ENCODE measurements at regions not wholly inside any gene's neighbourhood (a gene's known extent, or its start where the extent isn't known, plus 50 kb on each side); places are given as distances from the start of the nearest gene placed in this dataset.

GRCh38 chr18:3350566-3351527 is 88.9 kb downstream of the MYL12B start:
- CTCF ChIA-PET: no interaction called here
- peak overlapping the region; percentile 30 for H2AK9ac ChIP-seq (replicated peaks; ENCODE audit: low read depth, low read length, poor library complexity)
- H4K20me1 ChIP-seq (ENCODE audit: insufficient read depth, low read length): no peaks in the 10 kb centered on the region
- H3K9me1 ChIP-seq (ENCODE audit: insufficient read depth, low read length): no peaks in the 10 kb centered on the region; the same call in 1 of the 2 replicates
- POLR2A ChIA-PET (ENCODE audit: unreplicated experiment): no interaction called here
- no peak overlapping the region for H3K14ac ChIP-seq (replicated peaks; ENCODE audit: low read depth, low read length)
- no peaks in the 10 kb centered on the region for H3K27me3 ChIP-seq (ENCODE audit: control insufficient read depth, insufficient read depth, low read length)
- no peak overlapping the region for H2BK5ac ChIP-seq (ENCODE audit: low read depth, low read length, poor library complexity, severe bottlenecking)
- no peak overlapping the region for H2AFZ ChIP-seq (replicated peaks; ENCODE audit: low read length, poor library complexity)
- no peak overlapping the region for H3K4me2 ChIP-seq (ENCODE audit: low read depth, low read length)
- no peak for ATAC-seq (ENCODE audit: low read depth)
- no peak overlapping the region for H2BK15ac ChIP-seq (ENCODE audit: low read depth, low read length)
- H2AK5ac ChIP-seq (ENCODE audit: low read depth, low read length): no peak overlapping the region
- H3K27ac ChIP-seq (ENCODE audit: insufficient read depth, low read length): no peak overlapping the region
- H3K4me1 ChIP-seq (ENCODE audit: control insufficient read depth, insufficient read depth, low read length): peaks cover 4% of the 10 kb centered on the region
- H3K4me3 ChIP-seq (ENCODE audit: insufficient read depth, low read depth, low read length): no peak overlapping the region
- intact Hi-C loops (cut with micrococcal nuclease): no loop called here
- H4K8ac ChIP-seq (ENCODE audit: low read depth in 2 of 2, low read length in 2 of 2): no peak overlapping the region
- dilution Hi-C loops (cut with HindIII; ENCODE audit: low sequenced_read_pairs, unreplicated experiment): no loop called here
- peak; percentile 23 for DNase-seq
- no peaks in the 10 kb centered on the region for H3K36me3 ChIP-seq (ENCODE audit: control insufficient read depth, insufficient read depth, low read length)
- BruUV-seq (replicated peaks): no TSS peak
- H2BK120ac ChIP-seq (ENCODE audit: low read depth, low read length): no peak overlapping the region
- H3K56ac ChIP-seq (ENCODE audit: extremely low read depth, insufficient read depth, low read length): no peak overlapping the region
- no peak overlapping the region for H2BK20ac ChIP-seq (ENCODE audit: low read depth, low read length)
- WGBS, 2 experiments (ENCODE audit: extremely low coverage in 2 of 2, insufficient read length in 1 of 2): 86% methylated on average over 3 of the region's 11 CpGs; no CpG with 5 or more reads in 1 of the 2 experiments
- H4K91ac ChIP-seq (ENCODE audit: insufficient read depth, low read depth, low read length): no peak overlapping the region
- H3K9me3 ChIP-seq (ENCODE audit: control insufficient read depth, insufficient read depth, low read length): no peaks in the 10 kb centered on the region
- in situ Hi-C loops (cut with MboI; ENCODE audit: low sequenced_read_pairs): no loop called here
- no peak overlapping the region for H3K4ac ChIP-seq (ENCODE audit: low read depth, low read length)
- no peaks in the 10 kb centered on the region for H3K79me1 ChIP-seq (ENCODE audit: low read depth in 1 of 2, low read length in 2 of 2)
- H4K5ac ChIP-seq (ENCODE audit: low read depth, low read length): no peak overlapping the region
- no peak overlapping the region for H3K18ac ChIP-seq (ENCODE audit: low read depth, low read length)
- no peak overlapping the region for H3K9ac ChIP-seq (ENCODE audit: low read depth, low read length)
- H3K23ac ChIP-seq (ENCODE audit: low read depth, low read length): no peak overlapping the region
- TF ChIP-seq RCOR1 (IDR thresholded peaks at IDR 0.05; ENCODE audit: insufficient replicate concordance, low read length) (no peak), RAD21 (IDR thresholded peaks at IDR 0.05; ENCODE audit: low read length) (no peak), CTCF (conservative IDR thresholded peaks at IDR 0.05; ENCODE audit: low read depth, low read length) (no peak), CEBPB (IDR thresholded peaks at IDR 0.05; ENCODE audit: low read depth, low read length) (no peak), FOS (IDR thresholded peaks at IDR 0.05; ENCODE audit: low read depth, low read length) (no peak), SMC3 (IDR thresholded peaks at IDR 0.05; ENCODE audit: low read depth, low read length) (no peak), RFX5 (IDR thresholded peaks at IDR 0.05; ENCODE audit: low read depth, low read length) (no peak), MAZ (IDR thresholded peaks at IDR 0.05; ENCODE audit: borderline replicate concordance, low read depth, low read length) (no peak), MXI1 (IDR thresholded peaks at IDR 0.05; ENCODE audit: borderline replicate concordance, low read depth, low read length) (no peak), MAFK (IDR thresholded peaks at IDR 0.05; ENCODE audit: low read depth, low read length) (no peak), POLR2A (IDR thresholded peaks at IDR 0.05; ENCODE audit: low read depth, low read length) (no peak), NFE2L2 (IDR thresholded peaks at IDR 0.05; ENCODE audit: low read depth, low read length) (no peak), ELK1 (IDR thresholded peaks at IDR 0.05; ENCODE audit: borderline replicate concordance, low read depth, low read length) (no peak), CHD1 (IDR thresholded peaks at IDR 0.05; ENCODE audit: low read depth, low read length) (no peak)
- TF ChIP-seq, protein P1, sequence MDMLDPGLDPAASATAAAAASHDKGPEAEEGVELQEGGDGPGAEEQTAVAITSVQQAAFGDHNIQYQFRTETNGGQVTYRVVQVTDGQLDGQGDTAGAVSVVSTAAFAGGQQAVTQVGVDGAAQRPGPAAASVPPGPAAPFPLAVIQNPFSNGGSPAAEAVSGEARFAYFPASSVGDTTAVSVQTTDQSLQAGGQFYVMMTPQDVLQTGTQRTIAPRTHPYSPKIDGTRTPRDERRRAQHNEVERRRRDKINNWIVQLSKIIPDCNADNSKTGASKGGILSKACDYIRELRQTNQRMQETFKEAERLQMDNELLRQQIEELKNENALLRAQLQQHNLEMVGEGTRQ (IDR thresholded peaks at IDR 0.05; ENCODE audit: low read depth, low read length): no peak

Measured in IMR-90 (cell line).